GM18909 (cell line): ENCODE measurements at regions not wholly inside any gene's neighbourhood (a gene's known extent, or its start where the extent isn't known, plus 50 kb on each side); places are given as distances from the start of the nearest gene placed in this dataset.

ENCODE experiments used
- ATAC-seq: cut with Tn5 transposase; IDR thresholded peaks from one replicate; pipeline ENCODE4 v1.9.1; 2021; ENCODE audit warnings: mild to moderate bottlenecking; ENCODE audit not compliant: unreplicated experiment, poor library complexity

GRCh38 chr6:48057601-48058000 lies 53.4 kb downstream of the PTCHD4 start:
- no peak for ATAC-seq

- no peak for ATAC-seq
Observed at GRCh38 chr6:48048451-48049146, 62.4 kb downstream of the PTCHD4 start.

- no peak for ATAC-seq
Observed at GRCh38 chr6:48041894-48042293, 69.1 kb downstream of the PTCHD4 start.

GRCh38 chr6:48037946-48038345 lies 73.1 kb downstream of the PTCHD4 start:
- no peak for ATAC-seq

GRCh38 chr6:48036316-48036715 lies 74.7 kb downstream of the PTCHD4 start:
- ATAC-seq, result no peak

GRCh38 chr6:48032151-48032550 lies 78.8 kb downstream of the PTCHD4 start:
- no peak for ATAC-seq

GRCh38 chr6:48031711-48032110 lies 79.3 kb downstream of the PTCHD4 start:
- ATAC-seq, result no peak

GRCh38 chr6:48027704-48028435 lies 83.1 kb downstream of the PTCHD4 start:
- ATAC-seq, result peak; percentile 72

- no peak for ATAC-seq
Observed at GRCh38 chr6:48024956-48025355, 86.0 kb downstream of the PTCHD4 start.

GRCh38 chr6:48021904-48022303 lies 89.1 kb downstream of the PTCHD4 start:
- no peak for ATAC-seq

- no peak for ATAC-seq
Observed at GRCh38 chr6:48016020-48016755, 94.8 kb downstream of the PTCHD4 start.

- no peak for ATAC-seq
Observed at GRCh38 chr6:47992809-47993208, 118.2 kb downstream of the PTCHD4 start.

GRCh38 chr6:47983491-47983890 lies 127.5 kb downstream of the PTCHD4 start:
- ATAC-seq, result no peak

GRCh38 chr6:47977314-47977713 lies 133.7 kb downstream of the PTCHD4 start:
- no peak for ATAC-seq

GRCh38 chr6:47974106-47974505 lies 136.9 kb downstream of the PTCHD4 start:
- ATAC-seq, result no peak

- ATAC-seq, result no peak
Observed at GRCh38 chr6:47970826-47971225, 140.2 kb downstream of the PTCHD4 start.

- no peak for ATAC-seq
Observed at GRCh38 chr6:47967843-47968242, 143.2 kb downstream of the PTCHD4 start.

GRCh38 chr6:47964969-47965368 lies 146.0 kb downstream of the PTCHD4 start:
- no peak for ATAC-seq

- no peak for ATAC-seq
Observed at GRCh38 chr6:47952640-47953039, 158.4 kb downstream of the PTCHD4 start.

GRCh38 chr6:47944846-47945245 lies 163.0 kb downstream of the OPN5 start:
- no peak for ATAC-seq

GRCh38 chr6:47938405-47938804 lies 156.6 kb downstream of the OPN5 start:
- no peak for ATAC-seq
